Activated CD4-positive, alpha-beta T cell treated with anti-CD3 and anti-CD28 coated beads, Interleukin-2, Interleukin-4, amounts not matched to agents 100 ng/mL and 50 ng/mL, durations not matched to agents 16 hours and 8 hours (primary cell): ENCODE measurements at regions not wholly inside any gene's neighbourhood (a gene's known extent, or its start where the extent isn't known, plus 50 kb on each side); places are given as distances from the start of the nearest gene placed in this dataset.

ENCODE experiments used
- DNase-seq: peaks from one replicate; pipeline ENCODE4 v3.0.0-alpha.2; 2020; ENCODE audit warnings: low spot score

- no peak for DNase-seq
Observed at GRCh38 chr11:57100638-57101331, 81.0 kb upstream of the LRRC55 start.

- DNase-seq = no peak
Observed at GRCh38 chr11:57103899-57104605, 77.7 kb upstream of the LRRC55 start.

- DNase-seq = no peak
Observed at GRCh38 chr11:57109331-57109730, 72.4 kb upstream of the LRRC55 start.

DNA sequence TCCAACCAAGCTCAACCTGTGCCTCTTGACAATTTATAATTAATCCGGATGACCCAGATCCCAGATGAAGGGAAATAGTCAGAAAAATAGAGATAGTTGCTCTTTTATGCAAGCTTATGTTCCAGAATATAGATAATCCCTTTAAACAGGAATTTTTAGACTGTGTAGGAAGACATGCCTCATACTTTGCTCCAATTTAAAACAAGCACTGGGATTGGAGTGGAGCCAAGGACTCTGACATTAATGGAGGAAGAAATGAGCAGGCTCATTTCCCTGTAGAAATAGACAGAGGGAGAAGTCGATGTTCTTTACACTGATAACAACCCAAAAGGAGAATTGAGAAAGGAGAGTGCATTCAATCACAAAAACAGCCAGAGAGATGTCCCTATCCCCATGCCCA, 70.1 kb upstream of the LRRC55 start:
- no peak for DNase-seq

DNA sequence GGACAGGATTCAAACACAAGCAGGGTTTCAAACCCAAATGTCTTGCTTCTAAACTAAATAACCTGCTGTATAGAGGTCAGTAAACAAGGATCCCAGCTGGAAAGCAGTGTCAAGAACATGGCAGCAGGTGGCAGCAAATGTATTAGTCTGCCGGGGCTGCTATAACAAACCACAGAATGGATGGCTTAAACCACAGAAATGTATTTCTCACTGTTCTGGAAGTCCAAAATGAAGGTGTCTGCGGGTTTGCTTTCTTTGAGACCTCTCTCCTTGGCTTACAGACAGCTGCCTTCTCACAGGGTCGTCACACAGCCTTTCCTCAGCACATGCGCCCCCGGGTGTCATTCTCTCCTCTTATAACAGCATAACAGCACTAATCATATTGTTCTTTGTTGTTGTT, 65.1 kb upstream of the LRRC55 start:
- DNase-seq = peak; percentile 27

DNA sequence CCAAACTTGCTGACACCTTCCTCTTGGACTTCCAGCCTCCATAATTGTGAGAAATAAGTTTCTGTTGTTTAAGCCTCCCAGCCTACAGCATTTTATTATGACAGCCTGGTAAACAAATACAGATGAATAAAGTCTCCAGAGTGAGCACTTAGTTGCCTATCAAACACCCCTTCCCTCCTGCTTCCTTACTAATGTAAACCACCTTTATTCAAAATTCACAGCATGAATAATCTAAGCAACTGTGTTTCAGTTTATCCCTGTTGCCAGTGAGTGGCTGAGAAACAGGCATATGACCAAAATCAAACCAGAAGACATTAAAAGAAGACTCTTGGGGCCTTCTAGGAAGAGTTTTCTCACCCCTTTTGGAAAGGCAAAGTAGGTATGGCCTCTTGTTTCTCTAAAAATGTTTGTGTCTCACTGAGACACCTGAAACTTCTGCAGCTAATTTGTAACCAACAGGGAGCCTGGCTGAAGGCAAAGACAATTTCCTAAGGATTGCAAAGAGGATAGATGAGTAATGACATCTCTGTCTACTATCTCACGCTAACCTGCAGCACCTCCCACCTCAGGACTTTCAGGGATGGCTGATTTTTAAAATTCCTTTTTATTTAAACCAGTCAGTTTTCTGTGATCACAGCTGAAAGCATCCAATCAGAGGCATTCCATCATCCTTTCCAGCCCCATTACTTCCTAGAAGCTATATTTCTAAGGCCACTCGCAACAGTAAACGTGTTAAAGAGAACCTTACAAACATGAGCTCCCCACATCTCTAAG, 61.4 kb upstream of the LRRC55 start:
- DNase-seq = no peak

- no peak for DNase-seq
Observed at GRCh38 chr11:57121996-57122395, 59.8 kb upstream of the LRRC55 start.

DNA sequence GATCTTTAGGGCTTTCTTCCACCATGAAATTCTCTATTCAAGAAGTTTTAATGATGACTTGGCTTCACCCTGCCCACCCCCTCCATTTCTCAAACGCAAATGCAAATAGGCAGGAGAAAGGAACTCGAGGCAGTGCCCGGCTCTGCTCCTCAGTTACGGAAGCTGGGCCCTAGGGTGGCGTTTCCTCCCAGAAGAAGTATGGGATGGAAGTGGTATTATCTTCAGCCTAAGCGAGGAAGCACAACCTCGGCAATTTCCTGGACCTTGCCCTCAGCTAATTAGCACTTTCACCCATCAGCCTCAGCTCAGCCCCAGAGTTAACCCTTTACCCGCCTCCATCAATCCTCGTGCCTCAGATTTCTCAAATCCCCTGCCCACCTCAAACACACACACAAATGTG, 58.2 kb upstream of the LRRC55 start:
- no peak for DNase-seq

- DNase-seq = no peak
Observed at GRCh38 chr11:57124505-57124904, 57.2 kb upstream of the LRRC55 start.

GRCh38 chr11:57124917-57125316, 56.8 kb upstream of the LRRC55 start:
- no peak for DNase-seq

DNA sequence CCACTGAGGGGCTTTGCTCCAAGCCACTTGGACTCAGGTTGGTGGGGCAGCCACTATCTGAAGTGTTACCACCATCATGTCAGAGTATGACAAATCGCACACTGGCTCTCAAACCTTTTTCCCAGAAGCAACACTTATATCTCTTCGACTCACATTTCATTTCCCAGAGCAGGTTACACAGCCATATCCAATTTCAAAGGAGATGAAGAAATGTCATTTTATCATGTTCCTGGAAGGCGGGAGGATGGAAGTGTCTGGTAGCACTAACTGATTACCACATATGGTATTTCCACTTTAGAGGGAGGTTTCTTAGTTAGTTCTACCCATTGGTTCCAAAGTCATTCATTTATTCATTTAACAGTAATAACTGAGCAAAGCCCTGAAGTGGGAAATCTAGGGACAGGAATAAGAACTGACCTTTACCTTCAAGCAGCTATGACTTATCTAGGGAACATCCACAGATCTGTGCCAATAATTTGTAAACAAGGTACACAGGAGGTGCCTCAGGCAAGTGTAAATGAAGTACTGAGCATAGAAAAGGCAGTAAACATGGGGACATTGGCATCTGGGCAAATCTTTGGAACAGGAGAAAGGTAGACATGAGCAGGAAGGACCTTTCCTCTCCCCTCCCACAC, 54.9 kb upstream of the LRRC55 start:
- no peak for DNase-seq

- DNase-seq = no peak
Observed at GRCh38 chr11:57131080-57131790, 50.5 kb upstream of the LRRC55 start.
